ENCODE measurements at regions not wholly inside any gene's neighbourhood (a gene's known extent, or its start where the extent isn't known, plus 50 kb on each side); places are given as distances from the start of the nearest gene placed in this dataset.

DNA sequence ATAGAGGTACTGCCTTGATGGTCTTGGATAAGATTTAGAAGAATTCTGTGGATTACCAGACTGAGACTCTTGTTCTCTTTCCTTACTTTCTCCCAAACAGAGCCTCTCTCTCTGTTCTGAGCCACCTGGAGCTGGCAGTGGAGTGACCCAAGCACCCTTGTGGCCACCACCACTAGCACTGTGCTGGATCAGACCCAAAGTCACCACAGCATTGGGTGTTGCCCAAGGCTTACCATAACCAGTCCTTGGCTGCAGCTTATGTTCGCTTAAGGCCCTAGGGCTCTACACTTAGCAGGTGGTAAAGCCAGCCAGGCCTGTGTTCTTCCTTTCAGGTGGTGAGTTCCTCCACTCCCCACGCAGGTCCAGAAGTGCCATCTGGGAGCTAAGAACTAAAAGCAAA lies 79.8 kb downstream of the SEM1 start:
- TF ChIP-seq, protein P1, sequence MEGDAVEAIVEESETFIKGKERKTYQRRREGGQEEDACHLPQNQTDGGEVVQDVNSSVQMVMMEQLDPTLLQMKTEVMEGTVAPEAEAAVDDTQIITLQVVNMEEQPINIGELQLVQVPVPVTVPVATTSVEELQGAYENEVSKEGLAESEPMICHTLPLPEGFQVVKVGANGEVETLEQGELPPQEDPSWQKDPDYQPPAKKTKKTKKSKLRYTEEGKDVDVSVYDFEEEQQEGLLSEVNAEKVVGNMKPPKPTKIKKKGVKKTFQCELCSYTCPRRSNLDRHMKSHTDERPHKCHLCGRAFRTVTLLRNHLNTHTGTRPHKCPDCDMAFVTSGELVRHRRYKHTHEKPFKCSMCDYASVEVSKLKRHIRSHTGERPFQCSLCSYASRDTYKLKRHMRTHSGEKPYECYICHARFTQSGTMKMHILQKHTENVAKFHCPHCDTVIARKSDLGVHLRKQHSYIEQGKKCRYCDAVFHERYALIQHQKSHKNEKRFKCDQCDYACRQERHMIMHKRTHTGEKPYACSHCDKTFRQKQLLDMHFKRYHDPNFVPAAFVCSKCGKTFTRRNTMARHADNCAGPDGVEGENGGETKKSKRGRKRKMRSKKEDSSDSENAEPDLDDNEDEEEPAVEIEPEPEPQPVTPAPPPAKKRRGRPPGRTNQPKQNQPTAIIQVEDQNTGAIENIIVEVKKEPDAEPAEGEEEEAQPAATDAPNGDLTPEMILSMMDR (IDR thresholded peaks at IDR 0.05): no peak
- no peak for TF ChIP-seq POLR2A (IDR thresholded peaks at IDR 0.05)
